CD8-positive, alpha-beta memory T cell (primary cell): ENCODE measurements at regions not wholly inside any gene's neighbourhood (a gene's known extent, or its start where the extent isn't known, plus 50 kb on each side); places are given as distances from the start of the nearest gene placed in this dataset.

Experiments used
- CTCF ChIA-PET: fragments of 350-600 bp; sonication (Branson Sonifier 250); formaldehyde crosslinking; loops from one replicate; lab custom pipeline; 2021; ENCODE audit warnings: antibody characterized with exemption; lab: Charles Lee
- POLR2A ChIA-PET: fragments of 350-600 bp; sonication (Branson Sonifier 250); formaldehyde crosslinking; loops from one replicate; lab custom pipeline; 2021; ENCODE audit warnings: antibody characterized with exemption; lab: Charles Lee
- DNase-seq, 5 donors: peaks; one replicate each; pipeline versions ENCODE4 v3.0.0 to v3.0.0-alpha.2; 2020 to 2022; ENCODE audit warnings: mixed read lengths in 1 of 5
- H3K27ac ChIP-seq: one replicate; pipeline ENCODE4 v1.7.0; 2013; ENCODE audit warnings: low read depth, mild to moderate bottlenecking, low read length, moderate library complexity
- H3K27me3 ChIP-seq: 2 replicates; pipeline ENCODE4 v1.7.0; 2013; ENCODE audit warnings: low read length, mild to moderate bottlenecking; ENCODE audit not compliant: insufficient read depth, poor library complexity, severe bottlenecking
- H3K36me3 ChIP-seq: 2 replicates; pipeline ENCODE4 v1.7.0; 2013; ENCODE audit warnings: mild to moderate bottlenecking, low read length, moderate library complexity; ENCODE audit not compliant: insufficient read depth
- H3K4me1 ChIP-seq: 2 replicates; pipeline ENCODE4 v1.7.0; 2013; ENCODE audit warnings: mild to moderate bottlenecking, low read length, moderate library complexity; ENCODE audit not compliant: insufficient read depth
- H3K4me3 ChIP-seq: 2 replicates; pipeline ENCODE4 v1.7.0; 2013; ENCODE audit warnings: mild to moderate bottlenecking, low read length
- H3K9me3 ChIP-seq: 2 replicates; pipeline ENCODE4 v1.7.0; 2013; ENCODE audit warnings: mild to moderate bottlenecking, low read length
- H3K27ac Mint-ChIP-seq, 8 donors: one replicate each; pipeline ENCODE4 v1.8.0; 2020 to 2021; ENCODE audit warnings: mixed read lengths in 8 of 8, mild to moderate bottlenecking in 6 of 8, inconsistent platforms in 3 of 8, moderate library complexity in 3 of 8
- H3K27me3 Mint-ChIP-seq, 2 donors: one replicate each; pipeline ENCODE4 v1.8.0; 2020 to 2021; ENCODE audit warnings: mixed read lengths in 2 of 2, mild to moderate bottlenecking in 1 of 2, moderate library complexity in 1 of 2
- H3K36me3 Mint-ChIP-seq, 3 donors: one replicate each; pipeline ENCODE4 v1.8.0; 2020 to 2021; ENCODE audit warnings: mixed read lengths in 3 of 3, inconsistent platforms in 1 of 3, mild to moderate bottlenecking in 1 of 3
- H3K4me1 Mint-ChIP-seq, 3 donors: one replicate each; pipeline ENCODE4 v1.8.0; 2020 to 2021; ENCODE audit warnings: mixed read lengths in 3 of 3, inconsistent platforms in 1 of 3, mild to moderate bottlenecking in 1 of 3
- H3K4me3 Mint-ChIP-seq, 7 donors: one replicate each; pipeline ENCODE4 v1.8.0; 2020 to 2021; ENCODE audit warnings: mixed read lengths in 7 of 7, mild to moderate bottlenecking in 6 of 7, moderate library complexity in 4 of 7, inconsistent platforms in 2 of 7
- H3K9me3 Mint-ChIP-seq, 5 donors: one replicate each; pipeline ENCODE4 v1.8.0; 2020 to 2022; ENCODE audit warnings: mixed read lengths in 5 of 5, mild to moderate bottlenecking in 3 of 5, moderate library complexity in 2 of 5, inconsistent platforms in 1 of 5

DNA sequence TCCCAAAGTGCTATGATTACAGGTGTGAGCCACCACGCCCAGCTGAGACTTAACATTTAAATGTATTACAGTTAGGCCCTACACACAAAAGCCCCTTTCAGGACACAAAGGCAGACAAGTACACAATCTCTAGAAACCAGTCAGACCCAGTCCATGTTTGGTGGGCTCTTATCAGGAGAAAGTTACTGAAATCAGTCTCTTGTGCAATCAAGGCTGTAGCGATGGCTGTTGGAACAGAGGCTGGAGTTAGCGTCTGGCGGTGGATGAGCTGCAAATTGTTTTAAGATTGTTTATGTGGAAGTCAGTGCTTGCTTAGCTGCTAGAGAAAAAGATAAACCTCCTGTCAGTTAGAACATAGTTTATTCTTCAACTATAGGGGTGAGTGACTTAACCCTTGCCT lies 89.5 kb upstream of the SNRPN start:
- ChIA-PET CTCF (no interaction called here), POLR2A (no interaction called here)
- Histone ChIP-seq H3K4me1 (no peaks in the 10 kb centered on the region), H3K9me3 (no peaks in the 10 kb centered on the region), H3K4me3 (no peak overlapping the region), H3K27me3 (no peaks in the 10 kb centered on the region), H3K36me3 (no peaks in the 10 kb centered on the region), H3K27ac (no peak overlapping the region)
- Mint-ChIP-seq H3K4me1 (no peaks in the 10 kb centered on the region), H3K27ac (no peak overlapping the region), H3K36me3 (no peaks in the 10 kb centered on the region), H3K9me3 (peaks cover 10 to 21% (median 12%) of the 10 kb centered on the region in 5 donors), H3K27me3 (peaks cover 0 to 4% of the 10 kb centered on the region in 2 donors), H3K4me3 (no peak overlapping the region)
- no peak for DNase-seq

DNA sequence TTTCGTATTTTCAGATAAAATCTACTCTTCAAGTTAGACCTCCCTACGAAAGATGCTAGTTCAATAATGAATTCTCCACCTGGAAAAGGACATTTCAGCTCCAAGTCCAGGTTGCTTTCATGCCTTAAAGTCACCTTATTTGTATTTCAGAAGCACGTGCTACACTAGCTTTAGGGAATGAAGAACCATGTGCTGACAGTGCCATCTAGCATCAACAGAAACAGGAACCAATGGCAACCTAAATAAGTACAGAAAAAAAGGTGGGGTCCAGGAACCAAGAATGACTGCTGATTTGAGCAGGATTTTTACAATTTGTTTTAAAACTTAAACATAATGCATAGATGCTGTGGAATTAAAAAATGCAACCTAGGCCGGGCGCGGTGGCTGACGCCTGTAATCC lies 77.6 kb upstream of the SNRPN start:
- Mint-ChIP-seq H3K27me3 (peaks cover 0 to 1% of the 10 kb centered on the region in 2 donors), H3K36me3 (peaks cover 0 to 3% (median 0%) of the 10 kb centered on the region in 3 donors), H3K4me3 (no peak overlapping the region), H3K4me1 (peaks cover 0 to 2% (median 0%) of the 10 kb centered on the region in 3 donors), H3K27ac (no peak overlapping the region), H3K9me3 (peaks cover 10 to 55% (median 50%) of the 10 kb centered on the region in 5 donors)
- no peaks in the 10 kb centered on the region for H3K9me3 ChIP-seq
- no peaks in the 10 kb centered on the region for H3K4me1 ChIP-seq
- no peaks in the 10 kb centered on the region for H3K36me3 ChIP-seq
- POLR2A ChIA-PET, result no interaction called here
- DNase-seq, result no peak
- H3K4me3 ChIP-seq, result no peak overlapping the region
- no peak overlapping the region for H3K27ac ChIP-seq
- no peaks in the 10 kb centered on the region for H3K27me3 ChIP-seq
- CTCF ChIA-PET, result no interaction called here

DNA sequence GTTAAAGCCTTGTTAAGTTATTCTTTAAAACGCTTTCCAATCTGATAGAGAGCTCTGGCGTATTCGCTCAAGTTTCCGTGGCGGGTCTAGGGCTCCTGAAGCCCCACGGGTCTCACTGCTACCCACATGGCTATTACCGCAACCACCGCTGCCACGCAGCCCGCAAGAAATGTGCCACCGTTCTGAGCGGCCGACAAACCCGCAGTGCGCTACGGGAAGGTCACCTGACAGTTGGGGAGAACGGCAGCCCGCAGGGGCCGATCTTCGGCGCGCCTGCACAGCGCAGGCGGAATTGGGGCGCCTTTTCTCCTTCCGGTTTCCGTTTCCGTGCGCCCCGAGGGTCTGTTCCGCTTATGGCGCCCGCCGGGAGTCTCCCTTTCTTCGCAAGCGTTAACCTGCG lies 76.6 kb upstream of the SNRPN start:
- H3K27ac ChIP-seq, result no peak overlapping the region
- H3K4me1 ChIP-seq, result no peaks in the 10 kb centered on the region
- H3K36me3 Mint-ChIP-seq, result no peaks in the 10 kb centered on the region
- no peak overlapping the region for H3K4me3 ChIP-seq
- DNase-seq, result peak in 2 of 5 donors; percentile 0 to 19
- peaks cover 10 to 59% (median 46%) of the 10 kb centered on the region in 5 donors for H3K9me3 Mint-ChIP-seq
- peaks cover 0 to 2% (median 0%) of the 10 kb centered on the region in 3 donors for H3K4me1 Mint-ChIP-seq
- H3K27me3 Mint-ChIP-seq, result peaks cover 0 to 1% of the 10 kb centered on the region in 2 donors
- peak overlapping the region in 6 of 7 donors; percentile 9 to 76 (median 60) for H3K4me3 Mint-ChIP-seq
- no peaks in the 10 kb centered on the region for H3K36me3 ChIP-seq
- ChIA-PET POLR2A (no interaction called here), CTCF (no interaction called here)
- no peaks in the 10 kb centered on the region for H3K27me3 ChIP-seq
- no peaks in the 10 kb centered on the region for H3K9me3 ChIP-seq
- peak overlapping the region in 2 of 8 donors; percentile 22 to 26 for H3K27ac Mint-ChIP-seq

DNA sequence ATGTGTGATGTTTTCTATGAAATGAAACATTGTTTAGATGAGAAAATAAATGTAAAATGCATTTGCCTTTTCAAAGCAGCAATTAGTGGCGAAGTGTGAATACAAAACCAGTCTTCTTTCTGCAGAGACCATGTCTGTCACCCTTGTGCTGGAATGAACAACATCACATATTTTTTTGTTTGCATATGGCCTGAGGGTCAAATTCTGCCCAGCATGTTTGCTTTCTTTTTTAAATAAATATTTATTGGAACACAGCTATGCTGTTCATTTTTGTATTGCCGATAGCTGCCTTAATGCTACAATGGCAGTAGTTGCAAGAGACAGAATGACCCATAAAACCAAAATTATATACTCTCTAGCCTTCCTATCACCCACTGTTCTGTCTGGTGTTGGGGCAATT lies 75.3 kb upstream of the SNRPN start:
- Mint-ChIP-seq H3K27ac (no peak overlapping the region), H3K4me1 (peaks cover 0 to 2% (median 0%) of the 10 kb centered on the region in 3 donors), H3K27me3 (no peaks in the 10 kb centered on the region), H3K36me3 (no peaks in the 10 kb centered on the region), H3K4me3 (no peak overlapping the region), H3K9me3 (peaks cover 10 to 56% (median 43%) of the 10 kb centered on the region in 5 donors)
- CTCF ChIA-PET, result no interaction called here
- no peaks in the 10 kb centered on the region for H3K4me1 ChIP-seq
- no peak for DNase-seq
- no peaks in the 10 kb centered on the region for H3K27me3 ChIP-seq
- no peak overlapping the region for H3K27ac ChIP-seq
- POLR2A ChIA-PET, result no interaction called here
- H3K9me3 ChIP-seq, result no peaks in the 10 kb centered on the region
- no peak overlapping the region for H3K4me3 ChIP-seq
- no peaks in the 10 kb centered on the region for H3K36me3 ChIP-seq

DNA sequence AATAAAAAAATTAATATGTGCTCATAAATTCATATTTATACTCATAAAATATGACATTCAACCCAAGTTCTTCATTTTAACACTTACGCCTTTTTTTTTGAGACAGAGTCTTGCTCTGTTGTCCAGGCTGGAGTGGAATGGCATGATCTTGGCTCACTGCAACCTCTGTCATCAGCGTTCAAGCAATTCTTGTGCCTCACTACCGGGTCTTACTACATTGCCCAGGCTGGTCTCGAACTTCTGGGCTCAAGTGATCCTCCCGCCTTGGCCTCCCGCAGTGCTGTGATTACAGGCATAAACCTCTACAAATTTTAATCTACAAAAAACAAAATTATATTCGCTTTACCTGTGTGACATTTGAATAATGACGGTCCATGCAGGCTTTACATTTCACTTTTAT lies 74.1 kb upstream of the SNRPN start:
- Mint-ChIP-seq H3K36me3 (no peaks in the 10 kb centered on the region), H3K27ac (no peak overlapping the region), H3K4me1 (peaks cover 0 to 2% (median 0%) of the 10 kb centered on the region in 3 donors), H3K9me3 (peaks cover 10 to 45% (median 33%) of the 10 kb centered on the region in 5 donors), H3K4me3 (no peak overlapping the region), H3K27me3 (no peaks in the 10 kb centered on the region)
- ChIA-PET POLR2A (no interaction called here), CTCF (no interaction called here)
- Histone ChIP-seq H3K4me3 (no peak overlapping the region), H3K27me3 (no peaks in the 10 kb centered on the region), H3K27ac (no peak overlapping the region), H3K4me1 (no peaks in the 10 kb centered on the region), H3K9me3 (no peaks in the 10 kb centered on the region), H3K36me3 (no peaks in the 10 kb centered on the region)
- DNase-seq, result no peak

DNA sequence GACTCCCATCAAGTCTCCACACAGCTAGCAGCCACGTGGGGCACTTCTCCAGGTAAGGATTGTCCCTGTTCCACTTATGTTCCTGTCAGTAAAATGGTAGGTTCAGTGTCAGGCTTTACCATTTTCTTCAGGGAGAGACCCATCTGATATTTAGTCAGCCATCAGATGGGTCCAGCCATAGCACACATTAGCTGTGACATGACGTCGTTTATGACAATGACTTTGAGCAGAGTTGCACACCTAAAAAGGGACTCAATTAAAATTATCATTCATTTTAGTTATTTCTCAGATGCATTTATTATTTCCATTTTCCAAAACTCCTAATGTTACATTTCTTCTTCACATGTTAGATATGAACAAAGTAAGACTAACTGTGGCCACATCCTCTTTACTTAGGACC lies 68.2 kb upstream of the SNRPN start:
- no peak overlapping the region for H3K4me3 ChIP-seq
- no peaks in the 10 kb centered on the region for H3K27me3 Mint-ChIP-seq
- no peak overlapping the region for H3K27ac ChIP-seq
- H3K9me3 Mint-ChIP-seq, result peaks cover 3 to 19% (median 16%) of the 10 kb centered on the region in 5 donors
- no peaks in the 10 kb centered on the region for H3K27me3 ChIP-seq
- CTCF ChIA-PET, result no interaction called here
- H3K4me1 ChIP-seq, result no peaks in the 10 kb centered on the region
- no peak for DNase-seq
- H3K36me3 Mint-ChIP-seq, result no peaks in the 10 kb centered on the region
- POLR2A ChIA-PET, result no interaction called here
- H3K4me1 Mint-ChIP-seq, result no peaks in the 10 kb centered on the region
- H3K4me3 Mint-ChIP-seq, result no peak overlapping the region
- no peaks in the 10 kb centered on the region for H3K9me3 ChIP-seq
- no peak overlapping the region for H3K27ac Mint-ChIP-seq
- no peaks in the 10 kb centered on the region for H3K36me3 ChIP-seq

DNA sequence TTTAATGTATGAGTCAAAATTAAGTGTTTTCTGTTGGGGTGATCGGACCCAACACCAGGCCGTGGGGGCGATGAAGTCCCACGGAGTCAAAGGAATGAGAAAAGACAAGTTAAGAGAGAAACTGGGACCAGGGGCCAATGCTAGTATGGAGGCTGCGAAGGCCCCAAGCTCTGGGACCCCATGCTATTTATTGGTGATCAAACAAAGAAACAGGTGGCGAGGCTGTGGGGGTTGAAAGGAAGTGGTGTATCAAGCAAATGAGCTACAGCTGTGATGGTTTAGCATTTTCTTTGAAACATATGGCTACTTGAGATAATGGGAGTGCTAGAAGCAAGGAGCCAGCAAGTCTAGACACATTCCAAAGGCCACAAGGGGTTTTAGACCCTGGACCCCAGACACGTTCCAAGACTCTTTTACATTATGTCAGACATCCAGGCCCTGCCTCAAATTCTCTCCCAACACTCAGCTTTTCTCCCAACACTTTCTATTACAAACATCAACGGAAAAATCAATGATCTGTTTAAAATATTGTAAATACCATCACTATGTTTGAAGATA lies 56.0 kb upstream of the SNRPN start:
- CTCF ChIA-PET, result no interaction called here
- DNase-seq, result no peak
- Mint-ChIP-seq H3K36me3 (peaks cover 0 to 4% (median 0%) of the 10 kb centered on the region in 3 donors), H3K27me3 (no peaks in the 10 kb centered on the region), H3K4me1 (no peaks in the 10 kb centered on the region), H3K4me3 (no peak overlapping the region), H3K27ac (no peak overlapping the region), H3K9me3 (peaks cover 5 to 33% (median 20%) of the 10 kb centered on the region in 5 donors)
- POLR2A ChIA-PET, result no interaction called here
- H3K4me1 ChIP-seq, result no peaks in the 10 kb centered on the region
- no peaks in the 10 kb centered on the region for H3K27me3 ChIP-seq
- H3K9me3 ChIP-seq, result no peaks in the 10 kb centered on the region
- no peaks in the 10 kb centered on the region for H3K36me3 ChIP-seq
- no peak overlapping the region for H3K4me3 ChIP-seq
- no peak overlapping the region for H3K27ac ChIP-seq

DNA sequence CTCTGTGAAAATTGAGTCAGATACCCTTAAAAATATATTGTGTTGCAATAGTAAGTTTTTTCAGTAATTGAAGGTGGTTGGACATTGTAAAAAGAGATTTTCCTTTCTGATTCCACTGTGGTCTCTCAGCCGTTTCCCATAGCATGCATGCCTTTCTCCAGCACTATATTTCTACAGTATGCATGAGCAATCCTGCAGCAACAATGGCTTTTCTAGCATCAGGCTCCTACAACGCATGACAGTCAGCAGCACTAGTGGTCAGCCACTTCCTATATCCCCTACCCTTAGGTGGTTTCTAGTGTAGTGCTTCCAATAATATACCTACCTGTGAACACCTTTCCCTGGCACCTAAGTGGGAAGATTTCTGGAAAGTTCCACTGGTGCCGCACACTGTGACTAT lies 55.4 kb upstream of the SNRPN start:
- H3K27ac Mint-ChIP-seq, result no peak overlapping the region
- no peaks in the 10 kb centered on the region for H3K27me3 Mint-ChIP-seq
- H3K4me1 ChIP-seq, result no peaks in the 10 kb centered on the region
- no peak overlapping the region for H3K4me3 ChIP-seq
- H3K36me3 ChIP-seq, result no peaks in the 10 kb centered on the region
- H3K36me3 Mint-ChIP-seq, result peaks cover 0 to 4% (median 0%) of the 10 kb centered on the region in 3 donors
- CTCF ChIA-PET, result no interaction called here
- H3K27ac ChIP-seq, result no peak overlapping the region
- peaks cover 6 to 33% (median 19%) of the 10 kb centered on the region in 5 donors for H3K9me3 Mint-ChIP-seq
- POLR2A ChIA-PET, result no interaction called here
- H3K4me3 Mint-ChIP-seq, result no peak overlapping the region
- no peak for DNase-seq
- H3K27me3 ChIP-seq, result no peaks in the 10 kb centered on the region
- no peaks in the 10 kb centered on the region for H3K4me1 Mint-ChIP-seq
- H3K9me3 ChIP-seq, result no peaks in the 10 kb centered on the region
